ENCODE measurements at regions not wholly inside any gene's neighbourhood (a gene's known extent, or its start where the extent isn't known, plus 50 kb on each side); places are given as distances from the start of the nearest gene placed in this dataset.

DNA sequence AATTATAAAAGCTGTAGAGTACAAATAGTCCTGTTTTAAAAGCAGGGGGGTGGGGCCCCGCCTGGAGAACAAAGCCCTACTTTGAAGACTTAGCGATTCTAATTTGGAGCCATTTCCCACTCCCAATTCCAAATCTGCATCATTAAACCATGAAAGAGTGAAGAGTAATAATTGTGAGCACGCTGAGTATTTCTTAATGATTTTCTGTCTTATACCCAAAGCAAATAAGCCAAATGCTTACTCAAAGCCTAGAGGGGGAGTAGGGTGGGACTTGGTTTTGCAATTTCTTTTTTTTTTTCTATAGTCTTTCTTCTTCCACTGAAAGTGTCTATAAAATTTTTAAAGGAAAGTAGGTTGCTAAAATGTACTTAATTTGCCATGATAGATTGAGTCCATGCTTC, 470.1 kb downstream of the TOX3 start:
- H3K9ac ChIP-seq = no peak overlapping the region
- H3K36me3 ChIP-seq (ENCODE audit: control insufficient read depth, insufficient read depth, low read length) = no peaks in the 10 kb centered on the region
- H3K4me2 ChIP-seq (ENCODE audit: low read length) = no peak overlapping the region
- no peaks in the 10 kb centered on the region for H3K27me3 ChIP-seq (ENCODE audit: control insufficient read depth, insufficient read depth, low read length)
- no peaks in the 10 kb centered on the region for H3K79me2 ChIP-seq
- no peak overlapping the region for H3K27ac ChIP-seq
- TF ChIP-seq, protein P1, sequence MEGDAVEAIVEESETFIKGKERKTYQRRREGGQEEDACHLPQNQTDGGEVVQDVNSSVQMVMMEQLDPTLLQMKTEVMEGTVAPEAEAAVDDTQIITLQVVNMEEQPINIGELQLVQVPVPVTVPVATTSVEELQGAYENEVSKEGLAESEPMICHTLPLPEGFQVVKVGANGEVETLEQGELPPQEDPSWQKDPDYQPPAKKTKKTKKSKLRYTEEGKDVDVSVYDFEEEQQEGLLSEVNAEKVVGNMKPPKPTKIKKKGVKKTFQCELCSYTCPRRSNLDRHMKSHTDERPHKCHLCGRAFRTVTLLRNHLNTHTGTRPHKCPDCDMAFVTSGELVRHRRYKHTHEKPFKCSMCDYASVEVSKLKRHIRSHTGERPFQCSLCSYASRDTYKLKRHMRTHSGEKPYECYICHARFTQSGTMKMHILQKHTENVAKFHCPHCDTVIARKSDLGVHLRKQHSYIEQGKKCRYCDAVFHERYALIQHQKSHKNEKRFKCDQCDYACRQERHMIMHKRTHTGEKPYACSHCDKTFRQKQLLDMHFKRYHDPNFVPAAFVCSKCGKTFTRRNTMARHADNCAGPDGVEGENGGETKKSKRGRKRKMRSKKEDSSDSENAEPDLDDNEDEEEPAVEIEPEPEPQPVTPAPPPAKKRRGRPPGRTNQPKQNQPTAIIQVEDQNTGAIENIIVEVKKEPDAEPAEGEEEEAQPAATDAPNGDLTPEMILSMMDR (IDR thresholded peaks at IDR 0.05) = no peak
- no peaks in the 10 kb centered on the region for H3K9me3 ChIP-seq (ENCODE audit: control insufficient read depth, low read length)
- H2AFZ ChIP-seq = no peak overlapping the region
- H3K4me1 ChIP-seq = no peaks in the 10 kb centered on the region
- H3K4me3 ChIP-seq (ENCODE audit: low read depth, low read length) = no peak overlapping the region

DNA sequence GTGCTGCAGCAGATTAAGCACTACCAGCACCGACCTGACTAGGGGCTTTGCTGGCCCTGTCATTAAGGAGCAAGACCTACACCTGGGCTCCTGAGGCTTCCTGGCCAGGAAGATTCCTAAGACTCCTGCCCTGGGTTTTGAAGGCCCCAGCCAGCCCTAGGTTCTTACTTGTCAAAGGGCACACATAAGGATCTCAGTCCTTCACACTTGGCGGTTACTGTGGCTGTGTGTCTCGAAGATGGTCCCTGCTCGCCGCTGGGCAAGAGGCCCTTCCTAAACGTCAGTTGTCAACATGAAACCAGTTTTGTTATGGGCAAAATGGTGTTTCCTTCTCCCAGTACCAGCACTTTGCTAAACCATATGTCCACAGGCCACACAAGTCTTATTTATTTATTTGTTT, 470.6 kb downstream of the TOX3 start:
- no peak overlapping the region for H3K4me2 ChIP-seq (ENCODE audit: low read length)
- H3K27ac ChIP-seq = no peak overlapping the region
- H2AFZ ChIP-seq = no peak overlapping the region
- no peaks in the 10 kb centered on the region for H3K36me3 ChIP-seq (ENCODE audit: control insufficient read depth, insufficient read depth, low read length)
- H3K9ac ChIP-seq = no peak overlapping the region
- no peaks in the 10 kb centered on the region for H3K79me2 ChIP-seq
- TF ChIP-seq, protein P1 (IDR thresholded peaks at IDR 0.05) = no peak
- H3K4me1 ChIP-seq = no peaks in the 10 kb centered on the region
- H3K4me3 ChIP-seq (ENCODE audit: low read depth, low read length) = no peak overlapping the region
- no peaks in the 10 kb centered on the region for H3K27me3 ChIP-seq (ENCODE audit: control insufficient read depth, insufficient read depth, low read length)
- no peaks in the 10 kb centered on the region for H3K9me3 ChIP-seq (ENCODE audit: control insufficient read depth, low read length)

DNA sequence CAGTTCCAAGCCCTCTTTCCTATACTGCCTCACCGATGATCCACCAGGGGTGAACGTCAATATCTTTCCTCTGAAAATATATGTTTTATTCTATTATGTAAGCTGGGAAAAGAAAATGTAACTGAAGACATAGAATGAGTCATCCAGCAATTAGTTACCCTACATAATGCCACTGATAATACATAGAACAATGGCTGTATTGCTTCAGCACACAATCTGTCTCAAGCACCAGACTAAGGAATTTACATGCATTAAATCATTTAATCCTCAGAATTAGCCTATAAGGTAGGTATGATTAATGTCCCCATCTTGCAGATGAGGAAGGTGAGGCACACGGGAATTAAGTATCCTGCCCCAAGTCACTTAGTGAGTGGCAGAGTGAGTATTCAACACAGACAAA, 472.8 kb downstream of the TOX3 start:
- no peak overlapping the region for H3K27ac ChIP-seq
- TF ChIP-seq, protein P1 (IDR thresholded peaks at IDR 0.05) = no peak
- no peak overlapping the region for H3K9ac ChIP-seq
- no peaks in the 10 kb centered on the region for H3K9me3 ChIP-seq (ENCODE audit: control insufficient read depth, low read length)
- H3K4me3 ChIP-seq (ENCODE audit: low read depth, low read length) = no peak overlapping the region
- H3K4me1 ChIP-seq = no peaks in the 10 kb centered on the region
- H2AFZ ChIP-seq = no peak overlapping the region
- H3K27me3 ChIP-seq (ENCODE audit: control insufficient read depth, insufficient read depth, low read length) = no peaks in the 10 kb centered on the region
- no peaks in the 10 kb centered on the region for H3K79me2 ChIP-seq
- H3K36me3 ChIP-seq (ENCODE audit: control insufficient read depth, insufficient read depth, low read length) = no peaks in the 10 kb centered on the region
- H3K4me2 ChIP-seq (ENCODE audit: low read length) = no peak overlapping the region

DNA sequence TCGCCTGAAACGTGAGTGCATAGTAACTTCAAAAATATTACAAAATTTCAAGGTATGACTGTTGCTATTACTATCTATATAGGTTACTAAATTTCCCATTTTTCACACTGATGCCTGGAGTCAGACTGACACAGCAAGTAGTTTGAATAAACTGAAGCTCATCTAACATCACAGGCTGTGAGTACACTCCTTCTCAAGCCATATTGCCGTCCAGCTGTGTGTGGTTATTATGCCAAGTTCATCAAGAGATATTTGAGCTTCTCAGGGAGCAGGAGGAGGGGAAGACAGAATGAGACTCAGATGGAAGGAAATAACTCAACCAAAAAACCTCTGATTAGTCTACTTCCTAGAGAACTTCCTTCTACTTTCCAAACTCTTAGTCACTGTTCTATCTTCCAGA, 473.9 kb downstream of the TOX3 start:
- H3K27me3 ChIP-seq (ENCODE audit: control insufficient read depth, insufficient read depth, low read length) = no peaks in the 10 kb centered on the region
- no peaks in the 10 kb centered on the region for H3K36me3 ChIP-seq (ENCODE audit: control insufficient read depth, insufficient read depth, low read length)
- H3K4me3 ChIP-seq (ENCODE audit: low read depth, low read length) = no peak overlapping the region
- H2AFZ ChIP-seq = no peak overlapping the region
- no peak overlapping the region for H3K4me2 ChIP-seq (ENCODE audit: low read length)
- H3K9me3 ChIP-seq (ENCODE audit: control insufficient read depth, low read length) = no peaks in the 10 kb centered on the region
- no peaks in the 10 kb centered on the region for H3K79me2 ChIP-seq
- TF ChIP-seq, protein P1 (IDR thresholded peaks at IDR 0.05) = no peak
- no peak overlapping the region for H3K9ac ChIP-seq
- no peak overlapping the region for H3K27ac ChIP-seq
- no peaks in the 10 kb centered on the region for H3K4me1 ChIP-seq

DNA sequence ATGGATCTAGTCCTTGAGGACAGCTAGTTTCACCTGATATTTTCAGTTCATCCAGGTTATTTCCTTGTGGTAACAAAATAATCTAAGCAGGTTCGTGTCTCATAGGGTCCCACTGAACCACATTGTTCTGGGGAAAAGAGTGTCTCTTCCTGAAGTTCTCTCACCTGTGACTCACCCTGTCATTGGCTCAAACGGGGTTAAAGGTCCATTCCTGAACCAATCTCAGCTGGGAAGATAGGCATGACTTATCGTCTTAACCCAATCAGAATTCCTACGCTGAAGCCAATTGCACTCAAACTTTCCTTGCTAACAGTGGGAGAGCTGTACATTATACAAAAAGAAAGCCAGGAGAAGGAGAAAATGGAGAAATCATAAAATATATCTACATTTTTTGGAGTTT, 475.8 kb downstream of the TOX3 start:
- Histone ChIP-seq H3K27ac (no peak overlapping the region), H3K9me3 (ENCODE audit: control insufficient read depth, low read length) (no peaks in the 10 kb centered on the region), H3K27me3 (ENCODE audit: control insufficient read depth, insufficient read depth, low read length) (no peaks in the 10 kb centered on the region), H3K36me3 (ENCODE audit: control insufficient read depth, insufficient read depth, low read length) (no peaks in the 10 kb centered on the region), H3K9ac (no peak overlapping the region), H3K4me3 (ENCODE audit: low read depth, low read length) (no peak overlapping the region), H3K4me2 (ENCODE audit: low read length) (no peak overlapping the region), H2AFZ (no peak overlapping the region), H3K4me1 (no peaks in the 10 kb centered on the region), H3K79me2 (no peaks in the 10 kb centered on the region)
- TF ChIP-seq, protein P1 (IDR thresholded peaks at IDR 0.05) = no peak
